Left lung (tissue), 4 donors: ENCODE measurements at regions not wholly inside any gene's neighbourhood (a gene's known extent, or its start where the extent isn't known, plus 50 kb on each side); places are given as distances from the start of the nearest gene placed in this dataset.
"Not testable (repeated sequence)": the region's sequence is repeated elsewhere in the genome, so short reads cannot be mapped to it uniquely, and the experiment has no call there.

ENCODE experiments used
- ATAC-seq: fragments of 200-7000 bp; cut with Tn5 transposase; one replicate; pipeline ENCODE4 v1.9.1; 2020; ENCODE audit warnings: moderate library complexity
- DNase-seq, 4 donors: peaks; one replicate each; pipeline ENCODE4 v3.0.0-alpha.2; 2013 to 2020
- H3K27ac ChIP-seq, 2 donors: fragments of 200-600 bp; sonication (generic) in 1 of 2; one replicate each; pipeline versions ENCODE4 v1.5.0 to v1.8.0; 2020 to 2021
- H3K27me3 ChIP-seq, 2 donors: fragments of 200-600 bp; sonication (generic) in 1 of 2; one replicate each; pipeline versions ENCODE4 v1.5.0 to v1.8.0; 2020 to 2021
- H3K36me3 ChIP-seq, 2 donors: fragments of 200-600 bp; sonication (generic) in 1 of 2; one replicate each; pipeline versions ENCODE4 v1.5.0 to v1.8.0; 2020 to 2021
- H3K4me1 ChIP-seq, 2 donors: fragments of 200-600 bp; one replicate each; pipeline ENCODE4 v1.8.0; 2021
- H3K4me3 ChIP-seq, 2 donors: fragments of 200-600 bp; sonication (generic) in 1 of 2; one replicate each; pipeline versions ENCODE4 v1.5.0 to v1.8.0; 2020 to 2021; ENCODE audit warnings: mild to moderate bottlenecking in 1 of 2
- H3K9me3 ChIP-seq, 2 donors: fragments of 200-600 bp; sonication (generic) in 1 of 2; one replicate each; pipeline versions ENCODE4 v1.5.0 to v1.8.0; 2020 to 2021
- CTCF ChIP-seq, 2 donors: fragments of 200-600 bp; sonication (generic) in 1 of 2; IDR thresholded peaks; one replicate each; pipeline versions ENCODE4 v1.5.0 to v1.8.0; 2021; ENCODE audit warnings: antibody characterized with exemption in 2 of 2
- intact Hi-C, 2 donors: fragments of 100-400 bp; cut with DNase I; formaldehyde crosslinking; loops; one replicate each; pipeline versions ENCODE4 v1.11.2 to v1.14.2; 2022
- donor health status: DM: no; HTN: yes; CAD: no.
- donor health status: DM: no; HTN: no; CAD: no.

DNA sequence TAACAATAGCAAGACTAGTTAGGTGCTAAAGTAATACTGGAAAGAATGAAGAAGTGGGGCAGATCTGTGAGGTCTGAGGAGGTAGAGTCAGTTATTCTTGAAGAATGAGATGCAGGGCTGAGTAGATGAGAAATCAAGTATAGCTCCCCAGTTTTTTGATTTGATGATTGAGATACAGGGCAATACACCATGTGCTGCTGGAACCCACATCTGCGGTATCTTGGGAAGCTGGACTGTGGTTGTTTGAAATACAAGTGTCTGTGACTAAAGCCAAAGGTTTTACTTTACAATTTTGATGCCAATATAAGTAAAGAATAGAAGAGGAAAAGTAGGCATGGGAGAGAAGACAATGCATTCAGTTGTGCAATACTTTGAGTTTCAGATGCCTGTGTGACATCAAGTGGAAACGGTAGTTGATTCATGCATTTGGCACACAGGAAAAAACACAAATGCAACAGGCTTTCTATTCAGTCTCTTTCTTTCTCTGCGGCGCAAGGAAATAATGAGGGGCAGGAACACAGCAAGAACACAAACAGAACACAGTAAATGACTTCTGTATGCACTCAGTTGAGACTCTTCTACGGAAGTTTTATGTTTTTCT is 190.2 kb upstream of the SLC38A2 start:
- DNase-seq (no peak), ATAC-seq (peak; percentile 47)
- peak overlapping the region in 1 of 2 donors; percentile 76 for H3K27ac ChIP-seq
- TF ChIP-seq CTCF (IDR thresholded peaks at IDR 0.05) = no peak
- H3K9me3 ChIP-seq = peaks cover 0 to 27% of the 10 kb centered on the region in 2 donors
- H3K36me3 ChIP-seq = no peaks in the 10 kb centered on the region
- no peak overlapping the region for H3K4me3 ChIP-seq
- H3K4me1 ChIP-seq = peaks cover 4 to 14% of the 10 kb centered on the region in 2 donors
- no peaks in the 10 kb centered on the region for H3K27me3 ChIP-seq
- intact Hi-C loops = no loop called here

DNA sequence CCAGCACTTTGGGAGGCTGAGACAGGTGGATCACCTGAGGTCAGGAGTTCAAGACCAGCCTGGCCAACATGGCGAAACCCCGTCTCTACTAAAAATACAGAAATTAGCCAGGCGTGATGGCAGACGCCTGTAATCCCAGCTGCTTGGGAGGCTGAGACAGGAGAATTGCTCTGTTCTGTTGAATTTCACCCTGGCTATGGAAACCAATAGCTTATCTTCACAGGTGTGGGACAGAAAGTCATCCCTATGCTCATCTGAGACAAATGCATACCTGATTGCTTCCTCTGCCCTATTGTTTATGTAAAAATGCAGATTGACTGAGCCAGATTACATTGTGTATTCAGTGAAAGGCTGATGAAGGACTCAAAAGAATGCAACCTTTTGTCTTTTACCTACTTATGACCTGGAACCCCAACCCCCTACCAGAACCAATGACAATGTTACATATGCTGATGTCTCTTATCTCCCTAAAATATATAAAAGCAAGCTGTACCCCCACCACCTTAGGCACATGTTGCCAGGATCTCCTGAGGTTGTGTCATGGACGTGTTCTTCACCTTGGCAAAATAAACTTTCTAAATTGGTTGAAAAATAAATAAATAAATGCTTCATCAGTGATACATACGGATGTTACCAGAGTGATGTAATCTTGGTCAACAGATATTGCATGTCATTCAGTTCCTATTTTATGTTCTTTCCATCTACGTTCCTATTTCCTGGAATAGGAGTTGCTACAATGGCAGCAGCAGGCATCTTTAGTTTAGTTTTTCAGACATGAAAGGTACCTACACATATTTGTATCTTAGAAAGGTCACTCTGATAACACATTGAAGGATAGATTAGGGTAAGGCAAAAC is 189.4 kb upstream of the SLC38A2 start:
- peak overlapping the region in 1 of 2 donors; percentile 76 for H3K27ac ChIP-seq
- ATAC-seq = peak; percentile 24
- intact Hi-C loops = not testable (repeated sequence)

GRCh38 chr12:46560874-46561273 is 188.3 kb upstream of the SLC38A2 start:
- H3K4me3 ChIP-seq = no peak overlapping the region
- H3K9me3 ChIP-seq = peaks cover 0 to 10% of the 10 kb centered on the region in 2 donors
- H3K4me1 ChIP-seq = peaks cover 4 to 14% of the 10 kb centered on the region in 2 donors
- no peaks in the 10 kb centered on the region for H3K36me3 ChIP-seq
- DNase-seq = no peak
- no peak for ATAC-seq
- intact Hi-C loops = no loop called here
- TF ChIP-seq CTCF (IDR thresholded peaks at IDR 0.05) = no peak
- H3K27ac ChIP-seq = no peak overlapping the region
- no peaks in the 10 kb centered on the region for H3K27me3 ChIP-seq

More for the DNA sequence above, 189.4 kb upstream of the SLC38A2 start:
- not testable (repeated sequence) for DNase-seq, H3K4me3 ChIP-seq, H3K27me3 ChIP-seq, H3K36me3 ChIP-seq
- H3K9me3 ChIP-seq = peaks cover 0 to 19% of the 10 kb centered on the region in 2 donors
- H3K4me1 ChIP-seq = peaks cover 4 to 14% of the 10 kb centered on the region in 2 donors

GRCh38 chr12:46560089-46560488 is 187.5 kb upstream of the SLC38A2 start:
- Histone ChIP-seq H3K4me3 (no peak overlapping the region), H3K27ac (no peak overlapping the region), H3K4me1 (peaks cover 4 to 14% of the 10 kb centered on the region in 2 donors), H3K9me3 (peaks cover 0 to 4% of the 10 kb centered on the region in 2 donors), H3K27me3 (no peaks in the 10 kb centered on the region), H3K36me3 (no peaks in the 10 kb centered on the region)
- intact Hi-C loops = no loop called here
- DNase-seq = no peak
- ATAC-seq = no peak
- no peak for TF ChIP-seq CTCF (IDR thresholded peaks at IDR 0.05)

- Histone ChIP-seq H3K27ac (peak overlapping the region in 1 of 2 donors; percentile 74), H3K4me1 (peaks cover 4 to 14% of the 10 kb centered on the region in 2 donors), H3K4me3 (no peak overlapping the region), H3K9me3 (no peaks in the 10 kb centered on the region), H3K27me3 (no peaks in the 10 kb centered on the region), H3K36me3 (no peaks in the 10 kb centered on the region)
- ATAC-seq = no peak
- no peak for TF ChIP-seq CTCF (IDR thresholded peaks at IDR 0.05)
- intact Hi-C loops = no loop called here
- no peak for DNase-seq
These were observed 186.7 kb upstream of the SLC38A2 start for GRCh38 chr12:46559311-46559710.
